GM12878 (cell line): ENCODE measurements at regions not wholly inside any gene's neighbourhood (a gene's known extent, or its start where the extent isn't known, plus 50 kb on each side); places are given as distances from the start of the nearest gene placed in this dataset.
"Not testable (repeated sequence)": the region's sequence is repeated elsewhere in the genome, so short reads cannot be mapped to it uniquely, and the experiment has no call there.

Experiments used
- PBX3 ChIP-seq: IDR thresholded peaks from 2 replicates; pipeline ENCODE4 v1.6.1; 2011; ENCODE audit warnings: mild to moderate bottlenecking, low read depth, low read length, moderate library complexity; ENCODE audit not compliant: insufficient replicate concordance
- POLR2A ChIP-seq: IDR thresholded peaks from 2 replicates; pipeline ENCODE4 v1.6.1; 2011; ENCODE audit warnings: low read depth, mild to moderate bottlenecking, low read length

DNA sequence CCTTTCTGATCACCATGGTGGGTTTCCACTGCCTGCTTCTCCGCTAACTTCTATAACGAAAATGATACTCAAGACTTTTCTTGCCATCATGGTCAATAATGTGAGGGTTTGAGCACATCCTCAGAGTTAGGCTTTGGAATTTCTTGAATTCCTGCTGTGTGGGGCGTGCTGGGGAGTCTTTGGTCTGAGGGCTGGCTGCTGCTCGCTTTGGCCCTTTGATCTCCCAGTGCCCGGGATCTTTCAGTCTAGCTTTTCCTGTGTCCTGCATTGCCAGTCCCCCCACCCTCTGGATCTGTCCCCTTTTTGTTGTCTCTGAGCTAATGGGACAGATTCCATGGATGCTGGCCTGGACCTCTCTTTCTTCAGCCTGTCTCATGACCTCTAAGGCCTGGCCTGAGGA lies 182.6 kb downstream of the NPIPA7 start:
- not testable (repeated sequence) for TF ChIP-seq POLR2A, PBX3
